OCI-LY7 (cell line): ENCODE measurements at regions not wholly inside any gene's neighbourhood (a gene's known extent, or its start where the extent isn't known, plus 50 kb on each side); places are given as distances from the start of the nearest gene placed in this dataset.

ENCODE experiments used
- EZH2phosphoT487 ChIP-seq: fragments of 200-600 bp; sonication (generic); IDR thresholded peaks from 2 replicates; pipeline ENCODE4 v1.6.1; 2018; ENCODE audit warnings: low read depth, borderline replicate concordance, mild to moderate bottlenecking, mixed run types, antibody characterized with exemption, low read length, moderate library complexity, mixed read lengths
- TF ChIP-seq, protein P1 (sequence below): fragments of 200-600 bp; sonication (generic); conservative IDR thresholded peaks from 2 replicates; pipeline ENCODE4 v1.5.1; 2014; ENCODE audit warnings: mild to moderate bottlenecking, antibody characterized with exemption, low read length, moderate library complexity, mixed read lengths

DNA sequence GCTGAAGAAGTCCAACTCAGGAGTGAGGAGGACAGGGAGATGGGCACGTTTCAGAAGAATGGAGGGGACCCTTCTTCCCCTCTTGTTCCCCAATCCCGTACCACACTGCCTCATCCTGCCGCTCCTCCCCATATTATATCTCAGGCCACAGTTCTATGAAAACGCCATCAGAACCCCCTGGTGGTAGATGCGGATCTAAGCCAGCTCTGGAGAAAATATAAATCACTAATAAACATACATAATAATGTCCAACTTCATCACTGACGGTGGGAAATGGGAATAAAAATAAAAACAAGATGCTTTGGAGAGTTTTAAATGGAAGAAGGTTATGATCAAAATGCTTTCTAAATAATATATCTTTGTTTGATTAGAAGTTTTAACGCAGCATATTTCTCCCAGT, 400.3 kb downstream of the CADM1 start:
- TF ChIP-seq, protein P1, sequence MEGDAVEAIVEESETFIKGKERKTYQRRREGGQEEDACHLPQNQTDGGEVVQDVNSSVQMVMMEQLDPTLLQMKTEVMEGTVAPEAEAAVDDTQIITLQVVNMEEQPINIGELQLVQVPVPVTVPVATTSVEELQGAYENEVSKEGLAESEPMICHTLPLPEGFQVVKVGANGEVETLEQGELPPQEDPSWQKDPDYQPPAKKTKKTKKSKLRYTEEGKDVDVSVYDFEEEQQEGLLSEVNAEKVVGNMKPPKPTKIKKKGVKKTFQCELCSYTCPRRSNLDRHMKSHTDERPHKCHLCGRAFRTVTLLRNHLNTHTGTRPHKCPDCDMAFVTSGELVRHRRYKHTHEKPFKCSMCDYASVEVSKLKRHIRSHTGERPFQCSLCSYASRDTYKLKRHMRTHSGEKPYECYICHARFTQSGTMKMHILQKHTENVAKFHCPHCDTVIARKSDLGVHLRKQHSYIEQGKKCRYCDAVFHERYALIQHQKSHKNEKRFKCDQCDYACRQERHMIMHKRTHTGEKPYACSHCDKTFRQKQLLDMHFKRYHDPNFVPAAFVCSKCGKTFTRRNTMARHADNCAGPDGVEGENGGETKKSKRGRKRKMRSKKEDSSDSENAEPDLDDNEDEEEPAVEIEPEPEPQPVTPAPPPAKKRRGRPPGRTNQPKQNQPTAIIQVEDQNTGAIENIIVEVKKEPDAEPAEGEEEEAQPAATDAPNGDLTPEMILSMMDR = peak; percentile 50
- TF ChIP-seq EZH2phosphoT487 = no peak
